G401 (cell line): ENCODE measurements at regions not wholly inside any gene's neighbourhood (a gene's known extent, or its start where the extent isn't known, plus 50 kb on each side); places are given as distances from the start of the nearest gene placed in this dataset.

ENCODE experiments used
- DNase-seq: peaks from one replicate; pipeline ENCODE4 v3.0.0-alpha.2; 2015; ENCODE audit warnings: low spot score
- in situ Hi-C: cut with HindIII; loops from 2 replicates; pipeline ENCODE4 v1.10.0; 2016; ENCODE audit warnings: low sequenced_read_pairs, mixed read lengths

DNA sequence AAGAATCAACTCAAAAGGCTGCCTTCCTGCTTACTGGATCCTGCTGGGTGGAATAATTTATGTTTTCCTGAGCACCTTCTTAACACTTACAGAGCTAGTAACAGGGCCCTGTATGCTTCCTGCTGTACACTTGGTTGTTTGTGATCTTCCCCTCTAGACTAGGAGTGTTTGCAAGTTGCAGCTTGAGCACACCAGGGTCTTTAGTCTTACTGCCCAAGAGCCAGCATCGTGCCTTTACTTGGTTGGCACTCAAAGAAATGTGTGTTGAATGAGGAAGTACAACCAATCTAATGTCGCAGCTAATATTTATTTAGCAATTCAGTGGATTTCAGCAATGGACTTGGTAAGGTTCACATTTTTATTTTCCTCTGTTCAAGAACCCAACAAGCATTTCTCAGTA, 57.5 kb upstream of the HAND1 start:
- in situ Hi-C loops: no loop called here
- DNase-seq: no peak

GRCh38 chr5:154534457-154535050, 56.5 kb upstream of the HAND1 start:
- no peak for DNase-seq
- in situ Hi-C loops: no loop called here

DNA sequence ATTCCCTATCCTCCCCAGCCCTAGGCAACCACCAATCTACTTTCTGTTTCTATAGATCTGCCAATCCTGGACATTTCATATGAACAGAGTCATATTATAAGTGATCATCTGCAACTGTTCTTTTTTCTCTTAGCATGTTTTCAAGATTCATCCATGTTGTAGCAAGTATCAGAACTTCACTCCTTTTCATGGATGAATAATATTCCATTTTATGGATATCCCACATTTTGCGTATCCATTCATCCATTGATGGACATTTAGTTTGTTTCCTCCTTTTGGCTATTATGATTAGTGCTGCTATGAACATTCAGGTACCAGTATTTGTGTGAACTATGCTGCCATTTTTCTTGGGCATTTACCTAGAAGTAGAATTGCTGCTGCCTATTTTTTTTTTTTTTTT, 51.3 kb upstream of the HAND1 start:
- in situ Hi-C loops: no loop called here
- DNase-seq: no peak

DNA sequence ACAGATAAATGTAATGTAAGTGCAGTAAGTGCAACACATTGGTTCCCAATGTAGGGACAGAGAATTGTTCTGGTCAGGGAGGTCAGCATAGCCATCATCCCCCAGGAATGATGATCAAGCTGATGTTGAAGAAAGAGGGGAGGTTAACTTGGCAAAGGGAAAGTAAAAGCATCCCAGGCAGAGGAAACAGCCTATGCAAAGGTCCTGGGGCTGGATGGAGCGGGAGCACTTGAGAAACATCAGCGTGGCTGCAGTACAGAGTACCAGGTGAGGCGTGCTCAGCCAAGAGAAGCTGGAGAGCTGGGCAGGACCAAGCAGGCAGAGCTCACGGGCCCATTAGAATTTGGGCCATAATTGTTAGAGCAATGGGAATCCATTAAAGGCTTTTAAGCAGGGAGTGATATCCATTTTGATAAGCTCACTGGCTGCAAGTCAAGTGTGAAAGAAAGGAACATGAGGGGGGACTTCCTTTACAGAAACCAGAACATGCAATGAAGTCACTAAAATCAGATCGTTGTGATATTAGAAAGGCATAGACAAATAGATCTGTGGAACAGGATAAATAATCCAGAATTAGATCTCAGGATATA, 50.1 kb upstream of the HAND1 start:
- in situ Hi-C loops: no loop called here

More for the DNA sequence above, 50.1 kb upstream of the HAND1 start:
- no peak for DNase-seq
